Peyer's patch (tissue), 4 donors: ENCODE measurements at regions not wholly inside any gene's neighbourhood (a gene's known extent, or its start where the extent isn't known, plus 50 kb on each side); places are given as distances from the start of the nearest gene placed in this dataset.

Experiments
- DNase-seq, 3 donors: peaks; one replicate each; pipeline ENCODE4 v3.0.0-alpha.2; 2017 to 2019
- H3K27ac ChIP-seq, 4 donors: fragments of 200-600 bp; sonication (generic); one replicate each; pipeline ENCODE4 v1.5.1; 2016 to 2019
- H3K27me3 ChIP-seq, 2 donors: fragments of 200-600 bp; sonication (generic); one replicate each; pipeline ENCODE4 v1.5.1; 2019
- H3K36me3 ChIP-seq, 3 donors: fragments of 200-600 bp; sonication (generic); one replicate each; pipeline ENCODE4 v1.5.1; 2016 to 2019
- H3K4me1 ChIP-seq, 4 donors: fragments of 200-600 bp; sonication (generic); one replicate each; pipeline ENCODE4 v1.5.1; 2016 to 2019
- H3K4me3 ChIP-seq, 4 donors: fragments of 200-600 bp; sonication (generic); 1 replicate in 3 of 4; 2 replicates in 1 of 4; pipeline ENCODE4 v1.5.1; 2016 to 2019; ENCODE audit warnings: mild to moderate bottlenecking in 1 of 4
- H3K9me3 ChIP-seq, 4 donors: fragments of 200-600 bp; sonication (generic); one replicate each; pipeline ENCODE4 v1.5.1; 2016 to 2019; ENCODE audit warnings: mild to moderate bottlenecking in 1 of 4
- POLR2A ChIP-seq, 2 donors: fragments of 450-650 bp; IDR thresholded peaks; one replicate each; pipeline ENCODE4 v1.5.1; 2017; ENCODE audit warnings: antibody characterized with exemption in 2 of 2, mild to moderate bottlenecking in 2 of 2, moderate library complexity in 2 of 2
- TF ChIP-seq, protein P1 (sequence below), 6 experiments: fragments of 450-650 bp in 4 of 6; fragments of 200-600 bp in 2 of 6; sonication (generic) in 1 of 6; IDR thresholded peaks; one replicate each; pipeline ENCODE4 v1.5.1; 2017 to 2019; ENCODE audit warnings: antibody characterized with exemption in 6 of 6, mild to moderate bottlenecking in 3 of 6, moderate library complexity in 1 of 6

DNA sequence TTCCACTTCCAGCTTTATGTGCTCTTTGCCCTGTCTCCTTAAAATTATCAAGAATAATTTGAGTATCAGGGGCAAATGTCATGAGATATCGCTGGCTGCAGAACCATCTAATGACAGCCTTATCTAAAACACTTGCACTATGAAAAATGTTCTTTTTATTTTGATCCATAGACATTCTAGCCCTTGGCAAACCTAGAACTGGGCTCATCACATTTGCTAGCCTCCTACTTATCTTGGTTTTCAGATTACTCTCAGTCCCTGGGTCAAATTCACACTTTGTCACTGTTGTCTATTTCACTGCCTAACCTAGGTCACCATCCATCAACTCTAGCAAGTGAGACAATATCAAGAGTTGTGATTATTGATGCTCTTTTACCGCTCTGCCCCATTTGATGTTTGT is 59.9 kb upstream of the IPO9 start:
- no peak overlapping the region for H3K4me3 ChIP-seq
- TF ChIP-seq POLR2A (IDR thresholded peaks at IDR 0.05): no peak
- TF ChIP-seq, protein P1, sequence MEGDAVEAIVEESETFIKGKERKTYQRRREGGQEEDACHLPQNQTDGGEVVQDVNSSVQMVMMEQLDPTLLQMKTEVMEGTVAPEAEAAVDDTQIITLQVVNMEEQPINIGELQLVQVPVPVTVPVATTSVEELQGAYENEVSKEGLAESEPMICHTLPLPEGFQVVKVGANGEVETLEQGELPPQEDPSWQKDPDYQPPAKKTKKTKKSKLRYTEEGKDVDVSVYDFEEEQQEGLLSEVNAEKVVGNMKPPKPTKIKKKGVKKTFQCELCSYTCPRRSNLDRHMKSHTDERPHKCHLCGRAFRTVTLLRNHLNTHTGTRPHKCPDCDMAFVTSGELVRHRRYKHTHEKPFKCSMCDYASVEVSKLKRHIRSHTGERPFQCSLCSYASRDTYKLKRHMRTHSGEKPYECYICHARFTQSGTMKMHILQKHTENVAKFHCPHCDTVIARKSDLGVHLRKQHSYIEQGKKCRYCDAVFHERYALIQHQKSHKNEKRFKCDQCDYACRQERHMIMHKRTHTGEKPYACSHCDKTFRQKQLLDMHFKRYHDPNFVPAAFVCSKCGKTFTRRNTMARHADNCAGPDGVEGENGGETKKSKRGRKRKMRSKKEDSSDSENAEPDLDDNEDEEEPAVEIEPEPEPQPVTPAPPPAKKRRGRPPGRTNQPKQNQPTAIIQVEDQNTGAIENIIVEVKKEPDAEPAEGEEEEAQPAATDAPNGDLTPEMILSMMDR (IDR thresholded peaks at IDR 0.05): no peak
- peaks cover 0 to 3% (median 0%) of the 10 kb centered on the region in 4 donors for H3K9me3 ChIP-seq
- H3K4me1 ChIP-seq: no peaks in the 10 kb centered on the region
- DNase-seq: no peak
- no peaks in the 10 kb centered on the region for H3K27me3 ChIP-seq
- H3K36me3 ChIP-seq: no peaks in the 10 kb centered on the region
- no peak overlapping the region for H3K27ac ChIP-seq

DNA sequence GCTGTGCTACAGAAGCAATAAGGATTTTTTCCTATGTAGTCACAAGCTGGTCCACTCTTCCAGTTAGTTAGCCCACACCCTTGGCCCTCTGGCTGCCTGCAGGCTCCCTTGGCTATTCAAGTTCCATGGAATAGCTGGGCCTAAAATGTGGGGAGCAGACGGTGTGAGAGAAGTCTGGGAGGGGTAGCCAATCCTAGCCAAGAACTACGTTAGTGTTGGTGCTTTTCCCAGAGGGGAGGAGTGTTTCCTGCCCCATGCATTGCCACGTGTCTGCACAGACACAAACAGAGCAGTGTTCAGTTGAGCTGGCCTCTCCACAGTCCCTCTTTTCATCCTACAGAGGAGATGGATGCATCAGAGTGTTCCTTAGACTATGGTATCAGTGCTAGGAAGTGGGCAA is 59.0 kb upstream of the IPO9 start:
- no peaks in the 10 kb centered on the region for H3K36me3 ChIP-seq
- no peak overlapping the region for H3K27ac ChIP-seq
- no peak overlapping the region for H3K4me3 ChIP-seq
- no peak for DNase-seq
- H3K9me3 ChIP-seq: peaks cover 0 to 3% (median 0%) of the 10 kb centered on the region in 4 donors
- H3K27me3 ChIP-seq: no peaks in the 10 kb centered on the region
- TF ChIP-seq, protein P1 (IDR thresholded peaks at IDR 0.05): no peak
- TF ChIP-seq POLR2A (IDR thresholded peaks at IDR 0.05): no peak
- no peaks in the 10 kb centered on the region for H3K4me1 ChIP-seq

DNA sequence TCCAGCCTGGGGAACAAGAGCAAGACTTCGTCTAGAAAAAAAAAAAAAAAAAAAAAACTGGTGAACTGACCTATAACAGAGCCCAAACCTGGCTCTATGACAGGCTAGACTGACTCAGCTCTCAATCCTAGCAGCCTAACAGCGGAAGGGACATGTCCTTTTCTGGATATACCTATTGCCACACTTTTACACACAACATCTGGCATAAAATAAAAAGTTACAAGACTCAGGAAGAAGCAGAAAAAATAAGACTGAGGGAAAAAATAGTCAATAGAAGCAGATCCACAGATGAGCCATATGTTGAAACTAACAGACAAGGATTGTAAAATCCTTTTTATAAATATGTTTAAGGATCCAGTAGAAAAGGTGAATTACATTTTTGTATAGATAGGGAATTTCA is 57.5 kb upstream of the IPO9 start:
- DNase-seq: no peak
- TF ChIP-seq POLR2A (IDR thresholded peaks at IDR 0.05): no peak
- TF ChIP-seq, protein P1 (IDR thresholded peaks at IDR 0.05): no peak
- Histone ChIP-seq H3K36me3 (no peaks in the 10 kb centered on the region), H3K4me3 (no peak overlapping the region), H3K9me3 (peaks cover 0 to 3% (median 0%) of the 10 kb centered on the region in 4 donors), H3K27me3 (no peaks in the 10 kb centered on the region), H3K27ac (no peak overlapping the region), H3K4me1 (no peaks in the 10 kb centered on the region)

DNA sequence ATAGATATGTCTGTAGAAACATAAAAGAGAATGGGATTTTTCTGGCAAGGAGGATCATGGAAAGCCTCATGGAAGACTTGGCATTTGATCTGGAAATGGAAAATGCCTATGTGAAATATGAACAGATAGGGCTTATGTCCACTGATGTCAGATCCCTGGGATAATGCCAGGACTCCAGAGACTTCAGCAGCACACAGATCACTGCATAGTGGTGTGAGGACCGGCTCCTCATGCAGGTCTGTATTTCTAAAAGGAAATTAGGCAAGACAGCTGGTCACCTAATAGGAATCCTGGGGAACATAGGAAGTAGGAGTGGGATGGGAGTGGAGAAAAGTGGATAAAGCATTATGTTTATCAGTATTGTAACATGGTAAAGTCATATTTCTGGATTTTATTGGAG is 56.8 kb upstream of the IPO9 start:
- Histone ChIP-seq H3K27me3 (no peaks in the 10 kb centered on the region), H3K36me3 (no peaks in the 10 kb centered on the region), H3K27ac (no peak overlapping the region), H3K9me3 (peaks cover 0 to 3% (median 0%) of the 10 kb centered on the region in 4 donors), H3K4me3 (no peak overlapping the region), H3K4me1 (no peaks in the 10 kb centered on the region)
- TF ChIP-seq, protein P1 (IDR thresholded peaks at IDR 0.05): no peak
- no peak for TF ChIP-seq POLR2A (IDR thresholded peaks at IDR 0.05)
- no peak for DNase-seq

DNA sequence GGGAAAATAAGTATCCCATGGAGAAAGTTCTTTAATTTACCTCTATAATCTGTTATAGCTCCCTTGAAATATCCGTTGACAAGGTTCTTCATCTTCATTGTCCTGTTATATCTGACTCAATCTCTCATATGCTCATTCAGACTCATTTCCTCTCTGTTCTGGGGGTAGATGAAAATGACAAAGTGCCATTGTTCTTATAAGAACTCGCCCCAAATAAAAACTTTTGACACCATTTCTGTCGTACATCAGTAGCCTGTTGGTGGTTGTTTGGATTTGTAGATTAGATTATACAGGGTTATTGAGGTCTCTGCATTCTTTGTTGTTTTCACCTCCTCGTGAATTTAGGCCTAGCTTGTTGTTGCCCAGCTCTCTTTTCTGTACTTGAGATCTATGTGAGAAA is 55.2 kb upstream of the IPO9 start:
- no peak overlapping the region for H3K4me3 ChIP-seq
- TF ChIP-seq, protein P1 (IDR thresholded peaks at IDR 0.05): no peak
- no peak for TF ChIP-seq POLR2A (IDR thresholded peaks at IDR 0.05)
- H3K9me3 ChIP-seq: peaks cover 0 to 3% (median 0%) of the 10 kb centered on the region in 4 donors
- no peak for DNase-seq
- H3K27ac ChIP-seq: no peak overlapping the region
- H3K27me3 ChIP-seq: no peaks in the 10 kb centered on the region
- no peaks in the 10 kb centered on the region for H3K36me3 ChIP-seq
- H3K4me1 ChIP-seq: peaks cover 0 to 8% (median 0%) of the 10 kb centered on the region in 4 donors
